ENCODE measurements at regions not wholly inside any gene's neighbourhood (a gene's known extent, or its start where the extent isn't known, plus 50 kb on each side); places are given as distances from the start of the nearest gene placed in this dataset.

GRCh38 chr11:70678931-70679900 is 280.9 kb downstream of the CTTN start:
- POLR2A ChIA-PET (ENCODE audit: low non-redundant PET), result no interaction called here
- no peak for DNase-seq (ENCODE audit: low spot score)
- no TSS peak for BruUV-seq (replicated peaks)
- no peak for TF ChIP-seq EZH2 (IDR thresholded peaks at IDR 0.05; ENCODE audit: borderline replicate concordance, low read depth, low read length, poor library complexity, severe bottlenecking)
- TF ChIP-seq CTCF (conservative IDR thresholded peaks at IDR 0.05; ENCODE audit: low read depth, low read length), result no peak
- no peak overlapping the region for H3K27ac ChIP-seq (ENCODE audit: low read depth, low read length, poor library complexity, severe bottlenecking)
- peaks cover 28% of the 10 kb centered on the region for H3K27me3 ChIP-seq (replicated peaks; ENCODE audit: insufficient read depth, low read depth, low read length, poor library complexity)
- H3K4me3 ChIP-seq (ENCODE audit: low read depth, low read length, poor library complexity, severe bottlenecking), result no peak overlapping the region
- intact Hi-C loops (cut with micrococcal nuclease; ENCODE audit: unreplicated experiment), result no loop called here
- no peaks in the 10 kb centered on the region for H3K36me3 ChIP-seq (ENCODE audit: insufficient read depth, low read length, poor library complexity, severe bottlenecking)
- H3K4me1 ChIP-seq (ENCODE audit: insufficient read depth, low read length, poor library complexity, severe bottlenecking), result no peaks in the 10 kb centered on the region
- no peaks in the 10 kb centered on the region for H3K9me3 ChIP-seq (ENCODE audit: low read depth, low read length, poor library complexity, severe bottlenecking)
- CTCF ChIA-PET, result no interaction called here

GRCh38 chr11:70680781-70681281 is 282.5 kb downstream of the CTTN start:
- intact Hi-C loops (cut with micrococcal nuclease; ENCODE audit: unreplicated experiment), result no loop called here
- Histone ChIP-seq H3K27ac (ENCODE audit: low read depth, low read length, poor library complexity, severe bottlenecking) (no peak overlapping the region), H3K9me3 (ENCODE audit: low read depth, low read length, poor library complexity, severe bottlenecking) (no peaks in the 10 kb centered on the region), H3K4me1 (ENCODE audit: insufficient read depth, low read length, poor library complexity, severe bottlenecking) (no peaks in the 10 kb centered on the region), H3K27me3 (replicated peaks; ENCODE audit: insufficient read depth, low read depth, low read length, poor library complexity) (peaks cover 28% of the 10 kb centered on the region), H3K36me3 (ENCODE audit: insufficient read depth, low read length, poor library complexity, severe bottlenecking) (no peaks in the 10 kb centered on the region), H3K4me3 (ENCODE audit: low read depth, low read length, poor library complexity, severe bottlenecking) (no peak overlapping the region)
- no TSS peak for BruUV-seq (replicated peaks)
- no peak for DNase-seq (ENCODE audit: low spot score)
- CTCF ChIA-PET, result no interaction called here
- TF ChIP-seq EZH2 (IDR thresholded peaks at IDR 0.05; ENCODE audit: borderline replicate concordance, low read depth, low read length, poor library complexity, severe bottlenecking), result no peak
- no peak for TF ChIP-seq CTCF (conservative IDR thresholded peaks at IDR 0.05; ENCODE audit: low read depth, low read length)
- POLR2A ChIA-PET (ENCODE audit: low non-redundant PET), result no interaction called here

DNA sequence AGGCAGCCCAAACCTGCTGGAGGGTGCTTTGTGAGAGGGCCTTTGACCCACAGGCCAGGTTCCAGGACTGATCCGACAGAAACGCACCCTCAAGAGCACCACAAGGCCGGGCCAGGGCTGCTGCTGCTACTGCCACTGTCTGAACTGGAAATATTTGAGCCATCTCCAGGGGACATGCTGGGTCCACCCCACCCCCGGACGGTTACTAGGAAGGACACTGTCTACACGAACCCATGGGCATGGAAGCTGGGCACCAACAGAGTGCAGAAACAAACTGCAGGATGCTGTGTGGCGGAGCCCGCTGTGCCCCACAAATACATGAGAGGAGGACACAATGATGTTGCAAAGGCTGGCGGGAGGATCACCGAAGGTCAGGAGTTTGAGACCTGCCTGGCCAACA is 283.7 kb downstream of the CTTN start:
- TF ChIP-seq EZH2 (IDR thresholded peaks at IDR 0.05; ENCODE audit: borderline replicate concordance, low read depth, low read length, poor library complexity, severe bottlenecking) (no peak), CTCF (conservative IDR thresholded peaks at IDR 0.05; ENCODE audit: low read depth, low read length) (no peak)
- intact Hi-C loops (cut with micrococcal nuclease; ENCODE audit: unreplicated experiment), result no loop called here
- BruUV-seq (replicated peaks), result no TSS peak
- Histone ChIP-seq H3K4me3 (ENCODE audit: low read depth, low read length, poor library complexity, severe bottlenecking) (no peak overlapping the region), H3K9me3 (ENCODE audit: low read depth, low read length, poor library complexity, severe bottlenecking) (no peaks in the 10 kb centered on the region), H3K27me3 (replicated peaks; ENCODE audit: insufficient read depth, low read depth, low read length, poor library complexity) (peaks cover 28% of the 10 kb centered on the region), H3K4me1 (ENCODE audit: insufficient read depth, low read length, poor library complexity, severe bottlenecking) (no peaks in the 10 kb centered on the region), H3K27ac (ENCODE audit: low read depth, low read length, poor library complexity, severe bottlenecking) (no peak overlapping the region), H3K36me3 (ENCODE audit: insufficient read depth, low read length, poor library complexity, severe bottlenecking) (no peaks in the 10 kb centered on the region)
- CTCF ChIA-PET, result no interaction called here
- POLR2A ChIA-PET (ENCODE audit: low non-redundant PET), result no interaction called here
- DNase-seq (ENCODE audit: low spot score), result no peak

Measured in A673 (cell line).